Prostate gland (tissue), 2 donors: ENCODE measurements at regions not wholly inside any gene's neighbourhood (a gene's known extent, or its start where the extent isn't known, plus 50 kb on each side); places are given as distances from the start of the nearest gene placed in this dataset.

Source experiments
- CTCF ChIP-seq, 4 experiments: fragments of 200-600 bp in 2 of 4; fragments of 450-650 bp in 2 of 4; sonication (generic) in 2 of 4; IDR thresholded peaks; 1 replicate in 3 of 4; 2 replicates in 1 of 4; pipeline ENCODE4 v1.5.1; 2016 to 2019; ENCODE audit warnings: antibody characterized with exemption in 4 of 4, mild to moderate bottlenecking in 2 of 4, moderate library complexity in 2 of 4
- POLR2A ChIP-seq: fragments of 450-650 bp; IDR thresholded peaks from one replicate; pipeline ENCODE4 v1.6.1; 2016; ENCODE audit warnings: antibody characterized with exemption, mild to moderate bottlenecking

GRCh38 chr13:85544756-85545155 is 254.5 kb downstream of the SLITRK6 start:
- TF ChIP-seq POLR2A: no peak
- no peak for TF ChIP-seq CTCF (IDR thresholded peaks at IDR 0.05)
